GM23248 (cell line): ENCODE measurements at regions not wholly inside any gene's neighbourhood (a gene's known extent, or its start where the extent isn't known, plus 50 kb on each side); places are given as distances from the start of the nearest gene placed in this dataset.

Source experiments
- EZH2 ChIP-seq: fragments of 200-600 bp; sonication (generic); IDR thresholded peaks from 2 replicates; pipeline ENCODE4 v1.6.1; 2018; ENCODE audit warnings: antibody characterized with exemption, mild to moderate bottlenecking; ENCODE audit not compliant: insufficient read depth, poor library complexity, severe bottlenecking
- EZH2phosphoT487 ChIP-seq: fragments of 200-600 bp; sonication (generic); IDR thresholded peaks from 2 replicates; pipeline ENCODE4 v1.6.1; 2018; ENCODE audit warnings: antibody characterized with exemption, moderate library complexity, mild to moderate bottlenecking, low read depth; ENCODE audit not compliant: insufficient read depth

GRCh38 chr18:29060349-29060748 lies 883.4 kb upstream of the CDH2 start:
- TF ChIP-seq EZH2phosphoT487 = no peak
- TF ChIP-seq EZH2 = no peak
